CD4-positive, CD25-positive, alpha-beta regulatory T cell (primary cell): ENCODE measurements at regions not wholly inside any gene's neighbourhood (a gene's known extent, or its start where the extent isn't known, plus 50 kb on each side); places are given as distances from the start of the nearest gene placed in this dataset.

ENCODE experiments used
- ATAC-seq, 2 donors: fragments of 150-1000 bp; cut with Tn5 transposase; one replicate each; pipeline ENCODE4 v1.10.0; 2021; ENCODE audit warnings: low read depth in 2 of 2, moderate number of reproducible peaks in 2 of 2, moderate library complexity in 1 of 2
- DNase-seq, 3 donors: peaks; one replicate each; pipeline versions ENCODE4 v3.0.0 to v3.0.0-alpha.2; 2012 to 2022; ENCODE audit warnings: mixed read lengths in 1 of 3
- H3K27ac ChIP-seq: one replicate; pipeline ENCODE4 v1.7.0; 2013; ENCODE audit warnings: mild to moderate bottlenecking, low read length; ENCODE audit not compliant: insufficient read depth, poor library complexity, severe bottlenecking
- H3K27me3 ChIP-seq: one replicate; pipeline ENCODE4 v1.7.0; 2013; ENCODE audit warnings: low read length; ENCODE audit not compliant: control insufficient read depth, insufficient read depth
- H3K36me3 ChIP-seq: one replicate; pipeline ENCODE4 v1.7.0; 2013; ENCODE audit warnings: mild to moderate bottlenecking, low read length, moderate library complexity; ENCODE audit not compliant: control insufficient read depth, insufficient read depth
- H3K4me1 ChIP-seq: 2 replicates; pipeline ENCODE4 v1.7.0; 2013; ENCODE audit warnings: mild to moderate bottlenecking, low read length; ENCODE audit not compliant: insufficient read depth, control insufficient read depth, poor library complexity, severe bottlenecking
- H3K4me3 ChIP-seq: one replicate; pipeline ENCODE4 v1.7.0; 2013; ENCODE audit warnings: low read depth, mild to moderate bottlenecking, low read length, moderate library complexity
- H3K9me3 ChIP-seq, 2 experiments: 1 replicate in 1 of 2; 2 replicates in 1 of 2; pipeline ENCODE4 v1.7.0; 2013; ENCODE audit warnings: low read length in 2 of 2, mild to moderate bottlenecking in 1 of 2, moderate library complexity in 1 of 2; ENCODE audit not compliant: control insufficient read depth in 2 of 2
- H3K27ac Mint-ChIP-seq, 3 donors: one replicate each; pipeline ENCODE4 v1.8.0; 2020 to 2022; ENCODE audit warnings: mild to moderate bottlenecking in 3 of 3, mixed read lengths in 3 of 3, moderate library complexity in 2 of 3
- H3K27me3 Mint-ChIP-seq: one replicate; pipeline ENCODE4 v1.8.0; 2022; ENCODE audit warnings: mild to moderate bottlenecking, mixed read lengths
- H3K36me3 Mint-ChIP-seq: one replicate; pipeline ENCODE4 v1.8.0; 2020; ENCODE audit warnings: mixed read lengths
- H3K4me1 Mint-ChIP-seq, 4 donors: one replicate each; pipeline ENCODE4 v1.8.0; 2020 to 2022; ENCODE audit warnings: mixed read lengths in 4 of 4, mild to moderate bottlenecking in 1 of 4
- H3K4me3 Mint-ChIP-seq, 4 donors: one replicate each; pipeline ENCODE4 v1.8.0; 2020 to 2022; ENCODE audit warnings: mild to moderate bottlenecking in 4 of 4, mixed read lengths in 4 of 4, moderate library complexity in 3 of 4
- H3K9me3 Mint-ChIP-seq, 7 donors: one replicate each; pipeline ENCODE4 v1.8.0; 2020 to 2022; ENCODE audit warnings: mixed read lengths in 7 of 7, mild to moderate bottlenecking in 3 of 7, moderate library complexity in 2 of 7

DNA sequence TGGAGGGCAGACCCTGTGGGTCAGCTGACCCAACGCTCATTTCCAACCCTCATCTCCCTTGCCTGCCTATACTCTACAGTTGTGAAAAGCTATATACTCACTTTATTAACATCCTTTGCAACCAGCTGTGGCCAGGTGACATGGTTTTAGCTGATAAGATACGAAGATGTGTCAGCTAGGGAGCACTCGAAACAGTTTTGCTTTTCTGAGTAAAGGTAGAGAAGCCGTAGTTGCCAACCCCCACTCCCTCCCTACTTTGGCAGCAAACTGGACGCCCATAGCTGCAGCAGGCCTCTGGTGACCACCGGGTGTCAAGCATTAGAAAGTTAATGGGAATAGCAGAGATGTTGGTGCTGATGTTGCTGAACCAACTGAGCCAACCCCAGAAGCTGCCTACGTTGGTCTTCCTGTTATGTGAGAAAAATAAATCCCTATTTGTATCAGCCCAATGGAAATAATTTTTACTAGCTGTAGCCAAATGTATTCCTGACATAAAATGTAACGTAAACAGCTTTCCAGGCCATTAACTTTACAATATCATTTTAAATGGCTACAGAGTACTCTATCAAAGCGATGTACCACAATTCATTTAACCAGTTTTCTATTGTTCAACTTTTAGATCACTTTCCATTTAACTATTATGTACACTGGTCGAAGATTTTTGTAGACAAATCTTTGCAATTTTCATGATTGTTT lies 98.5 kb upstream of the TMCC3 start:
- H3K27me3 ChIP-seq: peaks cover 3% of the 10 kb centered on the region
- no peak overlapping the region for H3K27ac ChIP-seq
- no peak overlapping the region for H3K4me3 ChIP-seq
- no peaks in the 10 kb centered on the region for H3K4me1 ChIP-seq
- H3K27me3 Mint-ChIP-seq: peaks cover 10% of the 10 kb centered on the region
- no peaks in the 10 kb centered on the region for H3K4me1 Mint-ChIP-seq
- no peak for ATAC-seq
- H3K36me3 Mint-ChIP-seq: no peaks in the 10 kb centered on the region
- H3K36me3 ChIP-seq: no peaks in the 10 kb centered on the region
- H3K9me3 Mint-ChIP-seq: no peaks in the 10 kb centered on the region
- no peak overlapping the region for H3K4me3 Mint-ChIP-seq
- no peak for DNase-seq
- no peak overlapping the region for H3K27ac Mint-ChIP-seq
- H3K9me3 ChIP-seq: no peaks in the 10 kb centered on the region

DNA sequence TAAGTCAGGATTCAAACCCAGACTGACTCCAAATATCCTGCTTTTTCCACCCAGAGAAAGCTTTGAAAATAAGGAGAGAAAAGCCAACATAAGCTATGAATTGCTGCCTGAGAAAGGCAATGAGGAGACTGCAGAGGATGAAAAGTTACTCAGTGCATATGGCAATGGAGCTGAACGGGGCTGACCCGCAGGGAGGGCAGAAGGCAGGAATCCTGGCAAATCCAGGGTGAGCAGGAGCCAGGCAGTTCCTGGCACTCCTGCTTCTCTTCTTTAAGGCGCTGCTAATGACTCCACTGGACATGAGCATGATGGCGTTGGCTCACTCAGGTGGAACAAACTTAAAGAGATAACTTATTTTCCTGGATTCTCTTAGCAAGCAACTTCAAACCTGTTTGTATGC lies 95.2 kb upstream of the TMCC3 start:
- H3K9me3 Mint-ChIP-seq: no peaks in the 10 kb centered on the region

DNA sequence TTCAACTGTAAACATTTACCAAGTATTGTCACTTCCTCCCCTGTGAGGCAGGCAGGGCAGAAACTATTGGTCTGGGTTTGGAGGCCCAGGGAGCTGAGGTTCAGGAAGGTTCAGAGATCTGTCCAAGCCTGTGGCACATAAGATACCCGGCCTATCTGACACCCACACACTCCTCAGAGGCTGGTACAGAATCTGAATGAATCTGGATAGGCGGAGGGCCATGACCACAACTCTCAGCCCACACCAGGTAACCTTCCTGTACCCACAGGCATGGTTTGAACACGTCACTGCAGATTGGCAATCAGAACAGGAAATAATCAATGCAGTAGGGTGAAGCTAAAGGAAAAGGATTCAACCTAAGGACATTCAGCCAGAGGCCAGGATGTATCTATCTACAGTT lies 92.8 kb upstream of the TMCC3 start:
- Mint-ChIP-seq H3K27ac (no peak overlapping the region), H3K4me3 (no peak overlapping the region), H3K27me3 (peaks cover 31% of the 10 kb centered on the region), H3K4me1 (no peaks in the 10 kb centered on the region), H3K9me3 (no peaks in the 10 kb centered on the region), H3K36me3 (no peaks in the 10 kb centered on the region)
- no peak overlapping the region for H3K4me3 ChIP-seq
- no peaks in the 10 kb centered on the region for H3K9me3 ChIP-seq
- H3K27ac ChIP-seq: no peak overlapping the region
- H3K27me3 ChIP-seq: no peaks in the 10 kb centered on the region
- no peak for ATAC-seq
- H3K4me1 ChIP-seq: no peaks in the 10 kb centered on the region
- no peaks in the 10 kb centered on the region for H3K36me3 ChIP-seq
- no peak for DNase-seq

More for the DNA sequence above, 95.2 kb upstream of the TMCC3 start:
- Histone ChIP-seq H3K4me1 (no peaks in the 10 kb centered on the region), H3K27ac (no peak overlapping the region), H3K4me3 (no peak overlapping the region), H3K9me3 (no peaks in the 10 kb centered on the region), H3K27me3 (no peaks in the 10 kb centered on the region), H3K36me3 (no peaks in the 10 kb centered on the region)
- H3K27ac Mint-ChIP-seq: no peak overlapping the region
- peaks cover 26% of the 10 kb centered on the region for H3K27me3 Mint-ChIP-seq
- no peaks in the 10 kb centered on the region for H3K4me1 Mint-ChIP-seq
- DNase-seq (no peak), ATAC-seq (no peak)
- no peaks in the 10 kb centered on the region for H3K36me3 Mint-ChIP-seq
- no peak overlapping the region for H3K4me3 Mint-ChIP-seq

DNA sequence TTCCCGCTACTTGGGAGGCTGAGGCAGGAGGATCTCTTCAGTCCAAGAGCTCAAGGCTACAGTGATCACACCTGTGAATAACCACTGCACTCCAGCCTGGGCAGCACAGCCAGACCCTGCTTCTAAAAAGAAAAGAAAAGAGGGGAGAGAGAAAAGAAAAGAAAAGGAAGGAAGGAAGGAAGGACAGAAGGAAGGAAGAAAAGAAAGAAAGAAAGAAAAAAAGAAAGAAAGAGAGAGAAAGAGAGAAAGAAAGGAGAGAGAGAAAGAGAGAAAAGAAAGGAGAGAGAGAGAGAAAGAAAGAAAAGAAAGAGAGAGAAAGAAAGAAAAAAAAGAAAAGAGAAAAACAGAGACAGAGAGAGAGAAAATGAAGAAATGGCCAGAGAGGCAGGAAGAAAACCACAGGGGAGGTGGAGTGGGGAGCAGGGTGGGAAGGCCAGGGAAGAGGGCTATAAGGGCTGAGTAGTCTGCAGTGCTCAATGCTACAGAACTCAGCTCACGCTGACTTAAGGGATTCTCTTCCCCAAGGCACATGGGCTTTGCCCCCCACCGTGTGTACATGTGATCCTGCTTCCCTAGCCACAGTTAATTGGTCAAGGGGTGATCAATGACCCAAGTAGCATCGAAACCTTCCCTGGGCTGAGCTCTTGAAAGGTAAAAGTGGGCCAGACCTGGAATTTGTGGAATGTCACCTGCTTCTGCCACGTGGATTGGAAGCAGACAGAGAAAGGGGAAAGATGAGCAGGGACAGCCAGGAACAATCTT lies 90.4 kb upstream of the TMCC3 start:
- no peak overlapping the region for H3K4me3 ChIP-seq
- Mint-ChIP-seq H3K27ac (no peak overlapping the region), H3K27me3 (peaks cover 27% of the 10 kb centered on the region), H3K9me3 (no peaks in the 10 kb centered on the region), H3K4me1 (no peaks in the 10 kb centered on the region), H3K4me3 (no peak overlapping the region), H3K36me3 (no peaks in the 10 kb centered on the region)
- DNase-seq (no peak), ATAC-seq (no peak)
- H3K9me3 ChIP-seq: no peaks in the 10 kb centered on the region
- H3K4me1 ChIP-seq: no peaks in the 10 kb centered on the region
- H3K27me3 ChIP-seq: no peaks in the 10 kb centered on the region
- H3K36me3 ChIP-seq: no peaks in the 10 kb centered on the region
- no peak overlapping the region for H3K27ac ChIP-seq

DNA sequence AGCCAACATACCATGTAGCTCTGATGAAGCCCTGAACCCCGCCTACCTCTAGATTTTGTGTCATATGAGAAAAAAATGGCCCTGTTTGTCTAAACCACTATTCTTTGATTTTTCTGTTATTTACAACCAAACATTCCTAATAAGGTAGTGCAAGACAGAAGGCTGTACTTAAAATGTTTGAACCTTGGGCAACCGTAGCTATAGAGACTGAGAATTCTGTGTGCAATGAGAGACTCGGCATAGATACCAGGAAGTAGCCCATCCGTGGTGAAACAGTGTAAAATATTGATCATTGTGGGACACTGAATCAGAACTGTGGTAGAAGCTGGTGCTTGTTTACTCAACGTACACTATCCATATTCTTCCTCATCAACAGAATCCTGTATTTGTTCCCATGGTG lies 86.5 kb upstream of the TMCC3 start:
- H3K27ac ChIP-seq: no peak overlapping the region
- no peak for DNase-seq
- no peaks in the 10 kb centered on the region for H3K36me3 ChIP-seq
- H3K9me3 Mint-ChIP-seq: no peaks in the 10 kb centered on the region
- H3K27me3 Mint-ChIP-seq: peaks cover 13% of the 10 kb centered on the region
- H3K4me1 Mint-ChIP-seq: no peaks in the 10 kb centered on the region
- no peaks in the 10 kb centered on the region for H3K36me3 Mint-ChIP-seq
- peaks cover 2% of the 10 kb centered on the region for H3K27me3 ChIP-seq
- H3K4me1 ChIP-seq: no peaks in the 10 kb centered on the region
- H3K9me3 ChIP-seq: no peaks in the 10 kb centered on the region
- H3K27ac Mint-ChIP-seq: no peak overlapping the region
- no peak for ATAC-seq
- H3K4me3 ChIP-seq: no peak overlapping the region
- no peak overlapping the region for H3K4me3 Mint-ChIP-seq

DNA sequence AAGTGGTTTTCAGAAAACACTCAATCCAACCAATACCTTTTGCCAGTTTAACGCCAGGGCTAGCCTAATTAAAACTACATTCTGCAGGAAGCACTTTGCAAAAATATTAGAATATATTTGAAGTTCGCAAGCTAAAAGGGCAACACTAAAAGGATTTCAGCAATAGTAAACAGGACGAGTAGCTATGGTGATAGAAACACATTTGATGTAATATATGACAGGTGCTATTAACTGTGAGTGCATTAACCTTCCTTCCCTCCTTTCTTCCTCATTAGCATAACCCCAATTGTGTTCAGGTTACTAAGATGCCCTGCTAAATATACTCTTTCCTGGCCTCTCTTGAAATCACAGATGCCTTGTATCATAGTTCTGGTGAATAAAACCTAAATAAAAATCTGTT lies 85.6 kb upstream of the TMCC3 start:
- Mint-ChIP-seq H3K4me3 (no peak overlapping the region), H3K4me1 (no peaks in the 10 kb centered on the region), H3K36me3 (no peaks in the 10 kb centered on the region), H3K9me3 (no peaks in the 10 kb centered on the region), H3K27me3 (peaks cover 8% of the 10 kb centered on the region), H3K27ac (no peak overlapping the region)
- no peak overlapping the region for H3K4me3 ChIP-seq
- H3K36me3 ChIP-seq: no peaks in the 10 kb centered on the region
- H3K27me3 ChIP-seq: peaks cover 2% of the 10 kb centered on the region
- H3K4me1 ChIP-seq: no peaks in the 10 kb centered on the region
- H3K9me3 ChIP-seq: no peaks in the 10 kb centered on the region
- DNase-seq (no peak), ATAC-seq (no peak)
- H3K27ac ChIP-seq: no peak overlapping the region

DNA sequence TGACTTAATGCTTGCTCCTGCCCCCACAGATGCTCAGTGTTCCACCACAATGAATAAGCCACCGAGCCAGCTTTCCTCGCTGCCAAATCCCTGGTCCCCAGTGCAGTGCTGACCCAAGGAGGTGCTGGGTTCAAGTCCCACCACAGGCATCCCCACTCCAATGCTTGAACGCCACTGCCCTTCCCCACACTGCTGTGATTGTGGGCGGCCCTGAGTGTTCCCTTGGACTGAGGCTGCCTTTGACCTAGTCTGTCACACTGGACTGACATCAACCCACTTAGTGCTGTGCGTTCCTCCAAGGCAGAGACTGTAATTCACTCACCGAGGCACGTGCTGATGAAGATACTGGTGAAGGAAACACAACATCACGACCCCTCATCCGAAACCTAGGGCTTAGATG lies 83.4 kb upstream of the TMCC3 start:
- Mint-ChIP-seq H3K36me3 (no peaks in the 10 kb centered on the region), H3K4me3 (no peak overlapping the region), H3K9me3 (peaks cover 0 to 1% (median 0%) of the 10 kb centered on the region in 7 donors), H3K27ac (peak overlapping the region in 1 of 3 donors; percentile 38), H3K27me3 (no peaks in the 10 kb centered on the region), H3K4me1 (no peaks in the 10 kb centered on the region)
- DNase-seq (no peak), ATAC-seq (no peak)
- H3K27me3 ChIP-seq: peaks cover 2% of the 10 kb centered on the region
- H3K4me3 ChIP-seq: no peak overlapping the region
- no peaks in the 10 kb centered on the region for H3K9me3 ChIP-seq
- H3K27ac ChIP-seq: no peak overlapping the region
- H3K4me1 ChIP-seq: no peaks in the 10 kb centered on the region
- no peaks in the 10 kb centered on the region for H3K36me3 ChIP-seq
